ENCODE measurements at regions not wholly inside any gene's neighbourhood (a gene's known extent, or its start where the extent isn't known, plus 50 kb on each side); places are given as distances from the start of the nearest gene placed in this dataset.

DNA sequence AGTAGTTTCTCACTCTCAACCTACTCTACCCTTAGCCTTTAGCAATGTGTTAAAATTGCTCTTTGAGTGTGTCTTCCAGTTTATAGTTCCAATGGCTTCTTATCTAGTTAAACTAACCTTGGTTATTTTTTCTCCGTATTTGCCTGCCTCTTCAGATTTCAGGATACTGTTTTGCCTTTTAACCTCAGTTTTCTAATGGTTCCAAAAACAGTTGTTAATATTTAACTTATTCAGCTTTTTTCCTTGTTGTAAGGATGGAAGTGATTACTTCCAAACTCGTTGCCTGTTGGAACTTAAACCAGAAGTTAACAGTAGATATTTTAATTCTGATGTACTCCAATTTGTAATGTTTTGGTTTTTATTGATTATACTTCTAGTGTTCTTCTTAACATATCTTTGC, 1574.9 kb downstream of the HACE1 start:
- TF ChIP-seq NRF1 (IDR thresholded peaks at IDR 0.05; ENCODE audit: low read depth, low read length) (no peak), RAD21 (IDR thresholded peaks at IDR 0.05; ENCODE audit: low read length) (no peak), ELF1 (IDR thresholded peaks at IDR 0.05) (no peak), EZH2phosphoT487 (IDR thresholded peaks at IDR 0.05; ENCODE audit: borderline replicate concordance, low read depth) (no peak), TCF12 (IDR thresholded peaks at IDR 0.05) (no peak)
- TF ChIP-seq, protein P1, sequence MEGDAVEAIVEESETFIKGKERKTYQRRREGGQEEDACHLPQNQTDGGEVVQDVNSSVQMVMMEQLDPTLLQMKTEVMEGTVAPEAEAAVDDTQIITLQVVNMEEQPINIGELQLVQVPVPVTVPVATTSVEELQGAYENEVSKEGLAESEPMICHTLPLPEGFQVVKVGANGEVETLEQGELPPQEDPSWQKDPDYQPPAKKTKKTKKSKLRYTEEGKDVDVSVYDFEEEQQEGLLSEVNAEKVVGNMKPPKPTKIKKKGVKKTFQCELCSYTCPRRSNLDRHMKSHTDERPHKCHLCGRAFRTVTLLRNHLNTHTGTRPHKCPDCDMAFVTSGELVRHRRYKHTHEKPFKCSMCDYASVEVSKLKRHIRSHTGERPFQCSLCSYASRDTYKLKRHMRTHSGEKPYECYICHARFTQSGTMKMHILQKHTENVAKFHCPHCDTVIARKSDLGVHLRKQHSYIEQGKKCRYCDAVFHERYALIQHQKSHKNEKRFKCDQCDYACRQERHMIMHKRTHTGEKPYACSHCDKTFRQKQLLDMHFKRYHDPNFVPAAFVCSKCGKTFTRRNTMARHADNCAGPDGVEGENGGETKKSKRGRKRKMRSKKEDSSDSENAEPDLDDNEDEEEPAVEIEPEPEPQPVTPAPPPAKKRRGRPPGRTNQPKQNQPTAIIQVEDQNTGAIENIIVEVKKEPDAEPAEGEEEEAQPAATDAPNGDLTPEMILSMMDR (IDR thresholded peaks at IDR 0.05): no peak
- TF ChIP-seq, protein P2, sequence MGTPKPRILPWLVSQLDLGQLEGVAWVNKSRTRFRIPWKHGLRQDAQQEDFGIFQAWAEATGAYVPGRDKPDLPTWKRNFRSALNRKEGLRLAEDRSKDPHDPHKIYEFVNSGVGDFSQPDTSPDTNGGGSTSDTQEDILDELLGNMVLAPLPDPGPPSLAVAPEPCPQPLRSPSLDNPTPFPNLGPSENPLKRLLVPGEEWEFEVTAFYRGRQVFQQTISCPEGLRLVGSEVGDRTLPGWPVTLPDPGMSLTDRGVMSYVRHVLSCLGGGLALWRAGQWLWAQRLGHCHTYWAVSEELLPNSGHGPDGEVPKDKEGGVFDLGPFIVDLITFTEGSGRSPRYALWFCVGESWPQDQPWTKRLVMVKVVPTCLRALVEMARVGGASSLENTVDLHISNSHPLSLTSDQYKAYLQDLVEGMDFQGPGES (IDR thresholded peaks at IDR 0.05; ENCODE audit: low read depth, low read length): no peak
